SK-N-SH treated with all-trans-retinoic acid at 6 μM for 48 hours (cell line): ENCODE measurements at regions not wholly inside any gene's neighbourhood (a gene's known extent, or its start where the extent isn't known, plus 50 kb on each side); places are given as distances from the start of the nearest gene placed in this dataset.

Experiments
- ATAC-seq: fragments of 200-7000 bp; cut with Tn5 transposase; 3 replicates; pipeline ENCODE4 v1.9.1; 2020; ENCODE audit warnings: mild to moderate bottlenecking, moderate library complexity
- ARNTL ChIP-seq: fragments of 450-650 bp; formaldehyde crosslinking; IDR thresholded peaks from 2 replicates; pipeline ENCODE4 v1.5.0; 2020; ENCODE audit warnings: low read depth, mild to moderate bottlenecking, moderate library complexity, borderline replicate concordance
- BACH2 ChIP-seq: fragments of 250-450 bp; sonication (Bioruptor Pico); IDR thresholded peaks from 2 replicates; pipeline ENCODE4 v1.9.0; 2021; ENCODE audit warnings: mild to moderate bottlenecking, borderline replicate concordance
- CREB5 ChIP-seq: fragments of 250-450 bp; sonication (Bioruptor Pico); IDR thresholded peaks from 2 replicates; pipeline ENCODE4 v1.5.1; 2020; ENCODE audit warnings: low read depth, mild to moderate bottlenecking, moderate library complexity
- CSDC2 ChIP-seq: fragments of 250-450 bp; sonication (Bioruptor Pico); IDR thresholded peaks from 2 replicates; pipeline ENCODE4 v1.5.0; 2020; ENCODE audit warnings: mild to moderate bottlenecking, moderate library complexity
- ESRRG ChIP-seq: fragments of 250-450 bp; sonication (Bioruptor Pico); IDR thresholded peaks from 2 replicates; pipeline ENCODE4 v1.6.1; 2021; ENCODE audit warnings: mild to moderate bottlenecking
- GLIS3 ChIP-seq: fragments of 250-450 bp; sonication (Bioruptor Pico); IDR thresholded peaks from 2 replicates; pipeline ENCODE4 v1.5.0; 2020; ENCODE audit warnings: mild to moderate bottlenecking, moderate library complexity
- ISL1 ChIP-seq: fragments of 250-450 bp; sonication (Bioruptor Pico); IDR thresholded peaks from 2 replicates; pipeline ENCODE4 v2.1.2; 2022; ENCODE audit warnings: mild to moderate bottlenecking, moderate library complexity
- OSR1 ChIP-seq: fragments of 250-450 bp; sonication (Bioruptor Pico); IDR thresholded peaks from 2 replicates; pipeline ENCODE4 v1.8.0; 2022; ENCODE audit warnings: moderate library complexity, mild to moderate bottlenecking, inconsistent platforms
- PATZ1 ChIP-seq: fragments of 250-450 bp; sonication (Bioruptor Pico); IDR thresholded peaks from 2 replicates; pipeline ENCODE4 v1.8.0; 2020; ENCODE audit warnings: mild to moderate bottlenecking, moderate library complexity, borderline replicate concordance
- POU6F1 ChIP-seq: fragments of 250-450 bp; sonication (Bioruptor Pico); IDR thresholded peaks from 2 replicates; pipeline ENCODE4 v1.8.0; 2021; ENCODE audit warnings: low read depth, mild to moderate bottlenecking, moderate library complexity, borderline replicate concordance
- PPARA ChIP-seq: fragments of 250-450 bp; sonication (Bioruptor Pico); IDR thresholded peaks from 2 replicates; pipeline ENCODE4 v1.5.0; 2020; ENCODE audit warnings: mild to moderate bottlenecking, borderline replicate concordance
- RARB ChIP-seq: fragments of 250-450 bp; sonication (Bioruptor Pico); IDR thresholded peaks from 2 replicates; pipeline ENCODE4 v1.8.0; 2021; ENCODE audit warnings: mild to moderate bottlenecking, moderate library complexity
- SNAI2 ChIP-seq: fragments of 250-450 bp; sonication (Bioruptor Pico); IDR thresholded peaks from 2 replicates; pipeline ENCODE4 v1.5.0; 2020; ENCODE audit warnings: mild to moderate bottlenecking, moderate library complexity
- TCF4 ChIP-seq: fragments of 250-450 bp; sonication (Bioruptor Pico); IDR thresholded peaks from 2 replicates; pipeline ENCODE4 v1.8.0; 2021; ENCODE audit warnings: mild to moderate bottlenecking, moderate library complexity, borderline replicate concordance
- TOX ChIP-seq: fragments of 250-450 bp; sonication (Bioruptor Pico); IDR thresholded peaks from 2 replicates; pipeline ENCODE4 v1.8.0; 2021; ENCODE audit warnings: mild to moderate bottlenecking, moderate library complexity, borderline replicate concordance
- ZFP3 ChIP-seq: fragments of 250-450 bp; sonication (Bioruptor Pico); IDR thresholded peaks from 2 replicates; pipeline ENCODE4 v1.5.0; 2020; ENCODE audit warnings: mild to moderate bottlenecking, moderate library complexity
- ZFP30 ChIP-seq: fragments of 450-650 bp; formaldehyde crosslinking; IDR thresholded peaks from 2 replicates; pipeline ENCODE4 v1.5.0; 2022; ENCODE audit warnings: mild to moderate bottlenecking, moderate library complexity
- ZNF565 ChIP-seq: fragments of 450-650 bp; formaldehyde crosslinking; conservative IDR thresholded peaks from 2 replicates; pipeline ENCODE4 v1.5.0; 2020; ENCODE audit warnings: low read depth, mild to moderate bottlenecking, moderate library complexity
- ZNF70 ChIP-seq: fragments of 450-650 bp; formaldehyde crosslinking; IDR thresholded peaks from 2 replicates; pipeline ENCODE4 v1.5.0; 2020; ENCODE audit warnings: mild to moderate bottlenecking, moderate library complexity
- ZNF8 ChIP-seq: fragments of 450-650 bp; formaldehyde crosslinking; IDR thresholded peaks from 2 replicates; pipeline ENCODE4 v1.5.0; 2020; ENCODE audit warnings: mild to moderate bottlenecking, moderate library complexity
- TF ChIP-seq, protein P1 (sequence below): fragments of 250-450 bp; sonication (Bioruptor Pico); IDR thresholded peaks from 2 replicates; pipeline ENCODE4 v1.5.0; 2020; ENCODE audit warnings: mild to moderate bottlenecking, moderate library complexity
- TF ChIP-seq, protein P2 (sequence below): fragments of 250-450 bp; sonication (Bioruptor Pico); IDR thresholded peaks from 2 replicates; pipeline ENCODE4 v1.5.1; 2021; ENCODE audit warnings: mild to moderate bottlenecking, moderate library complexity

GRCh38 chr12:92065639-92066038, 80.0 kb downstream of the BTG1 start:
- TF ChIP-seq ZFP30 (CRISPR knock-in tag) (no peak), SNAI2 (CRISPR knock-in tag) (no peak), ISL1 (no peak), CREB5 (CRISPR knock-in tag) (no peak), OSR1 (CRISPR knock-in tag) (no peak), CSDC2 (CRISPR knock-in tag) (no peak), ARNTL (no peak), PATZ1 (CRISPR knock-in tag) (no peak)
- TF ChIP-seq, protein P1, sequence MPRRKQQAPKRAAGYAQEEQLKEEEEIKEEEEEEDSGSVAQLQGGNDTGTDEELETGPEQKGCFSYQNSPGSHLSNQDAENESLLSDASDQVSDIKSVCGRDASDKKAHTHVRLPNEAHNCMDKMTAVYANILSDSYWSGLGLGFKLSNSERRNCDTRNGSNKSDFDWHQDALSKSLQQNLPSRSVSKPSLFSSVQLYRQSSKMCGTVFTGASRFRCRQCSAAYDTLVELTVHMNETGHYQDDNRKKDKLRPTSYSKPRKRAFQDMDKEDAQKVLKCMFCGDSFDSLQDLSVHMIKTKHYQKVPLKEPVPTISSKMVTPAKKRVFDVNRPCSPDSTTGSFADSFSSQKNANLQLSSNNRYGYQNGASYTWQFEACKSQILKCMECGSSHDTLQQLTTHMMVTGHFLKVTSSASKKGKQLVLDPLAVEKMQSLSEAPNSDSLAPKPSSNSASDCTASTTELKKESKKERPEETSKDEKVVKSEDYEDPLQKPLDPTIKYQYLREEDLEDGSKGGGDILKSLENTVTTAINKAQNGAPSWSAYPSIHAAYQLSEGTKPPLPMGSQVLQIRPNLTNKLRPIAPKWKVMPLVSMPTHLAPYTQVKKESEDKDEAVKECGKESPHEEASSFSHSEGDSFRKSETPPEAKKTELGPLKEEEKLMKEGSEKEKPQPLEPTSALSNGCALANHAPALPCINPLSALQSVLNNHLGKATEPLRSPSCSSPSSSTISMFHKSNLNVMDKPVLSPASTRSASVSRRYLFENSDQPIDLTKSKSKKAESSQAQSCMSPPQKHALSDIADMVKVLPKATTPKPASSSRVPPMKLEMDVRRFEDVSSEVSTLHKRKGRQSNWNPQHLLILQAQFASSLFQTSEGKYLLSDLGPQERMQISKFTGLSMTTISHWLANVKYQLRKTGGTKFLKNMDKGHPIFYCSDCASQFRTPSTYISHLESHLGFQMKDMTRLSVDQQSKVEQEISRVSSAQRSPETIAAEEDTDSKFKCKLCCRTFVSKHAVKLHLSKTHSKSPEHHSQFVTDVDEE (CRISPR knock-in tag), result no peak
- no peak for ATAC-seq

DNA sequence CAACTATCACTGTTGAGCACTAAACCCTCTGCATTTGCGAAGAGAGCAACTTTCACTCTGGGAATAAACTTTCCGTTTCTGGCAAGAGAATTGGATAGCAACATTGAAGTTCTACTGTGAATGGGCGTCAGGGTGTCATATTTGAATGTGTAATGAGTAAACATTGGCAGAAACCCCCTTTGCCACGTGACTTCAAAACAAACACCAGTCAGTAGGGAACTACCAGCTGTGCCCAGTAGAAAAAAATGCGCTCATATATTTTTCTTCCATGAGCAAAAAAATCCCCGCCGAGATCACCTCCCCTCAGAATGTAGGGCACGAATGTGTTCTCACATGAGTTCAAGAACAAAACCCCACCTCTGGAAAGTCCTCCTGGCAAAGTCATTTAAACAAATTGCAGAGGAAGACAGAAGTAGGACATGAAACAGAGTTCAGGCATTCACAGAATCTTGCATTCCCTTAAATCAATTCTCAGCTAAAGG, 80.6 kb downstream of the BTG1 start:
- ATAC-seq, result no peak
- no peak for TF ChIP-seq RARB (CRISPR knock-in tag)
- TF ChIP-seq OSR1 (CRISPR knock-in tag), result no peak
- no peak for TF ChIP-seq TOX (CRISPR knock-in tag)
- no peak for TF ChIP-seq TCF4 (CRISPR knock-in tag)
- TF ChIP-seq, protein P2, sequence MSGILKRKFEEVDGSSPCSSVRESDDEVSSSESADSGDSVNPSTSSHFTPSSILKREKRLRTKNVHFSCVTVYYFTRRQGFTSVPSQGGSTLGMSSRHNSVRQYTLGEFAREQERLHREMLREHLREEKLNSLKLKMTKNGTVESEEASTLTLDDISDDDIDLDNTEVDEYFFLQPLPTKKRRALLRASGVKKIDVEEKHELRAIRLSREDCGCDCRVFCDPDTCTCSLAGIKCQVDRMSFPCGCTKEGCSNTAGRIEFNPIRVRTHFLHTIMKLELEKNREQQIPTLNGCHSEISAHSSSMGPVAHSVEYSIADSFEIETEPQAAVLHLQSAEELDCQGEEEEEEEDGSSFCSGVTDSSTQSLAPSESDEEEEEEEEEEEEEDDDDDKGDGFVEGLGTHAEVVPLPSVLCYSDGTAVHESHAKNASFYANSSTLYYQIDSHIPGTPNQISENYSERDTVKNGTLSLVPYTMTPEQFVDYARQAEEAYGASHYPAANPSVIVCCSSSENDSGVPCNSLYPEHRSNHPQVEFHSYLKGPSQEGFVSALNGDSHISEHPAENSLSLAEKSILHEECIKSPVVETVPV (CRISPR knock-in tag), result no peak
- no peak for TF ChIP-seq GLIS3
- TF ChIP-seq ARNTL, result no peak
- TF ChIP-seq ZFP30 (CRISPR knock-in tag), result no peak
- TF ChIP-seq CREB5 (CRISPR knock-in tag), result no peak
- TF ChIP-seq PATZ1 (CRISPR knock-in tag), result no peak
- TF ChIP-seq ESRRG (CRISPR knock-in tag), result no peak
- TF ChIP-seq POU6F1, result no peak

- ATAC-seq, result no peak
- no peak for TF ChIP-seq ZNF70 (CRISPR knock-in tag)
- TF ChIP-seq CSDC2 (CRISPR knock-in tag), result no peak
- TF ChIP-seq ZNF8 (CRISPR knock-in tag), result no peak
- no peak for TF ChIP-seq ESRRG (CRISPR knock-in tag)
- no peak for TF ChIP-seq OSR1 (CRISPR knock-in tag)
- no peak for TF ChIP-seq TCF4 (CRISPR knock-in tag)
- TF ChIP-seq RARB (CRISPR knock-in tag), result no peak
- TF ChIP-seq ZFP30 (CRISPR knock-in tag), result no peak
- TF ChIP-seq PATZ1 (CRISPR knock-in tag), result no peak
- no peak for TF ChIP-seq ZFP3 (CRISPR knock-in tag)
- TF ChIP-seq ZNF565 (CRISPR knock-in tag), result no peak
- no peak for TF ChIP-seq BACH2 (CRISPR knock-in tag)
- TF ChIP-seq TOX (CRISPR knock-in tag), result no peak
- no peak for TF ChIP-seq ARNTL
- TF ChIP-seq ISL1, result no peak
- TF ChIP-seq PPARA, result no peak
- TF ChIP-seq GLIS3, result no peak
Measured at GRCh38 chr12:92064422-92064821, 81.2 kb downstream of the BTG1 start.
